ENCODE measurements at regions not wholly inside any gene's neighbourhood (a gene's known extent, or its start where the extent isn't known, plus 50 kb on each side); places are given as distances from the start of the nearest gene placed in this dataset.

- DNase-seq (ENCODE audit: low spot score), result no peak
- Histone ChIP-seq H3K9me3 (ENCODE audit: low read length) (no peaks in the 10 kb centered on the region), H2AFZ (ENCODE audit: low read length) (no peak overlapping the region), H3K9ac (ENCODE audit: insufficient read depth, low read depth, low read length) (no peak overlapping the region), H3K27ac (ENCODE audit: extremely low read length, insufficient read depth, low read length) (no peak overlapping the region), H3K36me3 (replicated peaks in 1 of 2; ENCODE audit: control insufficient read depth in 1 of 2, insufficient read depth in 2 of 2, low read length in 2 of 2) (no peaks in the 10 kb centered on the region), H3K79me2 (ENCODE audit: insufficient read depth, low read length) (no peaks in the 10 kb centered on the region), H3K4me2 (ENCODE audit: low read depth, low read length) (no peak overlapping the region), H3K27me3 (ENCODE audit: control insufficient read depth in 1 of 2, insufficient read depth in 2 of 2, low read length in 2 of 2) (no peaks in the 10 kb centered on the region), H4K20me1 (ENCODE audit: insufficient read depth, low read length) (no peaks in the 10 kb centered on the region), H3K4me1 (ENCODE audit: insufficient read depth, low read length) (0 out of 2 replicates have a peak, but pooled peaks cover 6% of the 10 kb centered on the region), H3K4me3 (replicated peaks in 1 of 3; ENCODE audit: insufficient read depth in 1 of 3, low read depth in 2 of 3, low read length in 3 of 3) (no peak overlapping the region)
- intact Hi-C loops (cut with micrococcal nuclease; ENCODE audit: unreplicated experiment) (no loop called here), in situ Hi-C loops (cut with HindIII; ENCODE audit: extremely low pct_ligation_motif_present, low pct_unique_long_range_greater_than_20kb) (no loop called here)
- WGBS (ENCODE audit: low lambda C conversion rate), result 15% methylated on average over 2 of the region's 2 CpGs
- BruUV-seq (replicated peaks), result no TSS peak
- no peak for ATAC-seq
- ChIA-PET POLR2A (no interaction called here), CTCF (ENCODE audit: low intra/inter-chr PET ratio, low total read pairs) (no interaction called here)
- no peak for FAIRE-seq
- TF ChIP-seq JARID2 (CRISPR knock-in tag; IDR thresholded peaks at IDR 0.05; ENCODE audit: insufficient replicate concordance), result no peak
- TF ChIP-seq, protein P1, sequence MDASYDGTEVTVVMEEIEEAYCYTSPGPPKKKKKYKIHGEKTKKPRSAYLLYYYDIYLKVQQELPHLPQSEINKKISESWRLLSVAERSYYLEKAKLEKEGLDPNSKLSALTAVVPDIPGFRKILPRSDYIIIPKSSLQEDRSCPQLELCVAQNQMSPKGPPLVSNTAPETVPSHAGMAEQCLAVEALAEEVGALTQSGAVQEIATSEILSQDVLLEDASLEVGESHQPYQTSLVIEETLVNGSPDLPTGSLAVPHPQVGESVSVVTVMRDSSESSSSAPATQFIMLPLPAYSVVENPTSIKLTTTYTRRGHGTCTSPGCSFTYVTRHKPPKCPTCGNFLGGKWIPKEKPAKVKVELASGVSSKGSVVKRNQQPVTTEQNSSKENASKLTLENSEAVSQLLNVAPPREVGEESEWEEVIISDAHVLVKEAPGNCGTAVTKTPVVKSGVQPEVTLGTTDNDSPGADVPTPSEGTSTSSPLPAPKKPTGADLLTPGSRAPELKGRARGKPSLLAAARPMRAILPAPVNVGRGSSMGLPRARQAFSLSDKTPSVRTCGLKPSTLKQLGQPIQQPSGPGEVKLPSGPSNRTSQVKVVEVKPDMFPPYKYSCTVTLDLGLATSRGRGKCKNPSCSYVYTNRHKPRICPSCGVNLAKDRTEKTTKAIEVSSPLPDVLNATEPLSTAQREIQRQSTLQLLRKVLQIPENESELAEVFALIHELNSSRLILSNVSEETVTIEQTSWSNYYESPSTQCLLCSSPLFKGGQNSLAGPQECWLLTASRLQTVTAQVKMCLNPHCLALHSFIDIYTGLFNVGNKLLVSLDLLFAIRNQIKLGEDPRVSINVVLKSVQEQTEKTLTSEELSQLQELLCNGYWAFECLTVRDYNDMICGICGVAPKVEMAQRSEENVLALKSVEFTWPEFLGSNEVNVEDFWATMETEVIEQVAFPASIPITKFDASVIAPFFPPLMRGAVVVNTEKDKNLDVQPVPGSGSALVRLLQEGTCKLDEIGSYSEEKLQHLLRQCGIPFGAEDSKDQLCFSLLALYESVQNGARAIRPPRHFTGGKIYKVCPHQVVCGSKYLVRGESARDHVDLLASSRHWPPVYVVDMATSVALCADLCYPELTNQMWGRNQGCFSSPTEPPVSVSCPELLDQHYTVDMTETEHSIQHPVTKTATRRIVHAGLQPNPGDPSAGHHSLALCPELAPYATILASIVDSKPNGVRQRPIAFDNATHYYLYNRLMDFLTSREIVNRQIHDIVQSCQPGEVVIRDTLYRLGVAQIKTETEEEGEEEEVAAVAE (CRISPR knock-in tag; IDR thresholded peaks at IDR 0.05; ENCODE audit: borderline replicate concordance), result no peak
- TF ChIP-seq NR3C1 (CRISPR knock-in tag; IDR thresholded peaks at IDR 0.05), result no peak
- no peak for TF ChIP-seq POGZ (CRISPR knock-in tag; IDR thresholded peaks at IDR 0.05)
- TF ChIP-seq, protein P2, sequence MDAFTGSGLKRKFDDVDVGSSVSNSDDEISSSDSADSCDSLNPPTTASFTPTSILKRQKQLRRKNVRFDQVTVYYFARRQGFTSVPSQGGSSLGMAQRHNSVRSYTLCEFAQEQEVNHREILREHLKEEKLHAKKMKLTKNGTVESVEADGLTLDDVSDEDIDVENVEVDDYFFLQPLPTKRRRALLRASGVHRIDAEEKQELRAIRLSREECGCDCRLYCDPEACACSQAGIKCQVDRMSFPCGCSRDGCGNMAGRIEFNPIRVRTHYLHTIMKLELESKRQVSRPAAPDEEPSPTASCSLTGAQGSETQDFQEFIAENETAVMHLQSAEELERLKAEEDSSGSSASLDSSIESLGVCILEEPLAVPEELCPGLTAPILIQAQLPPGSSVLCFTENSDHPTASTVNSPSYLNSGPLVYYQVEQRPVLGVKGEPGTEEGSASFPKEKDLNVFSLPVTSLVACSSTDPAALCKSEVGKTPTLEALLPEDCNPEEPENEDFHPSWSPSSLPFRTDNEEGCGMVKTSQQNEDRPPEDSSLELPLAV (CRISPR knock-in tag; conservative IDR thresholded peaks at IDR 0.05; ENCODE audit: low read depth), result no peak
- no peak for TF ChIP-seq NAIF1 (CRISPR knock-in tag; IDR thresholded peaks at IDR 0.05; ENCODE audit: borderline replicate concordance)
- no peak for TF ChIP-seq FOXO1 (CRISPR knock-in tag; IDR thresholded peaks at IDR 0.05)
- TF ChIP-seq ZNF562 (CRISPR knock-in tag; IDR thresholded peaks at IDR 0.05; ENCODE audit: borderline replicate concordance), result no peak
- TF ChIP-seq MIXL1 (CRISPR knock-in tag; IDR thresholded peaks at IDR 0.05), result no peak
- TF ChIP-seq, protein P3, sequence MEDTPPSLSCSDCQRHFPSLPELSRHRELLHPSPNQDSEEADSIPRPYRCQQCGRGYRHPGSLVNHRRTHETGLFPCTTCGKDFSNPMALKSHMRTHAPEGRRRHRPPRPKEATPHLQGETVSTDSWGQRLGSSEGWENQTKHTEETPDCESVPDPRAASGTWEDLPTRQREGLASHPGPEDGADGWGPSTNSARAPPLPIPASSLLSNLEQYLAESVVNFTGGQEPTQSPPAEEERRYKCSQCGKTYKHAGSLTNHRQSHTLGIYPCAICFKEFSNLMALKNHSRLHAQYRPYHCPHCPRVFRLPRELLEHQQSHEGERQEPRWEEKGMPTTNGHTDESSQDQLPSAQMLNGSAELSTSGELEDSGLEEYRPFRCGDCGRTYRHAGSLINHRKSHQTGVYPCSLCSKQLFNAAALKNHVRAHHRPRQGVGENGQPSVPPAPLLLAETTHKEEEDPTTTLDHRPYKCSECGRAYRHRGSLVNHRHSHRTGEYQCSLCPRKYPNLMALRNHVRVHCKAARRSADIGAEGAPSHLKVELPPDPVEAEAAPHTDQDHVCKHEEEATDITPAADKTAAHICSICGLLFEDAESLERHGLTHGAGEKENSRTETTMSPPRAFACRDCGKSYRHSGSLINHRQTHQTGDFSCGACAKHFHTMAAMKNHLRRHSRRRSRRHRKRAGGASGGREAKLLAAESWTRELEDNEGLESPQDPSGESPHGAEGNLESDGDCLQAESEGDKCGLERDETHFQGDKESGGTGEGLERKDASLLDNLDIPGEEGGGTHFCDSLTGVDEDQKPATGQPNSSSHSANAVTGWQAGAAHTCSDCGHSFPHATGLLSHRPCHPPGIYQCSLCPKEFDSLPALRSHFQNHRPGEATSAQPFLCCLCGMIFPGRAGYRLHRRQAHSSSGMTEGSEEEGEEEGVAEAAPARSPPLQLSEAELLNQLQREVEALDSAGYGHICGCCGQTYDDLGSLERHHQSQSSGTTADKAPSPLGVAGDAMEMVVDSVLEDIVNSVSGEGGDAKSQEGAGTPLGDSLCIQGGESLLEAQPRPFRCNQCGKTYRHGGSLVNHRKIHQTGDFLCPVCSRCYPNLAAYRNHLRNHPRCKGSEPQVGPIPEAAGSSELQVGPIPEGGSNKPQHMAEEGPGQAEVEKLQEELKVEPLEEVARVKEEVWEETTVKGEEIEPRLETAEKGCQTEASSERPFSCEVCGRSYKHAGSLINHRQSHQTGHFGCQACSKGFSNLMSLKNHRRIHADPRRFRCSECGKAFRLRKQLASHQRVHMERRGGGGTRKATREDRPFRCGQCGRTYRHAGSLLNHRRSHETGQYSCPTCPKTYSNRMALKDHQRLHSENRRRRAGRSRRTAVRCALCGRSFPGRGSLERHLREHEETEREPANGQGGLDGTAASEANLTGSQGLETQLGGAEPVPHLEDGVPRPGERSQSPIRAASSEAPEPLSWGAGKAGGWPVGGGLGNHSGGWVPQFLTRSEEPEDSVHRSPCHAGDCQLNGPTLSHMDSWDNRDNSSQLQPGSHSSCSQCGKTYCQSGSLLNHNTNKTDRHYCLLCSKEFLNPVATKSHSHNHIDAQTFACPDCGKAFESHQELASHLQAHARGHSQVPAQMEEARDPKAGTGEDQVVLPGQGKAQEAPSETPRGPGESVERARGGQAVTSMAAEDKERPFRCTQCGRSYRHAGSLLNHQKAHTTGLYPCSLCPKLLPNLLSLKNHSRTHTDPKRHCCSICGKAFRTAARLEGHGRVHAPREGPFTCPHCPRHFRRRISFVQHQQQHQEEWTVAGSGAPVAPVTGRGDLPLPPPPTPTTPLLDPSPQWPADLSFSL (CRISPR knock-in tag; IDR thresholded peaks at IDR 0.05), result no peak
- TF ChIP-seq, protein P4, sequence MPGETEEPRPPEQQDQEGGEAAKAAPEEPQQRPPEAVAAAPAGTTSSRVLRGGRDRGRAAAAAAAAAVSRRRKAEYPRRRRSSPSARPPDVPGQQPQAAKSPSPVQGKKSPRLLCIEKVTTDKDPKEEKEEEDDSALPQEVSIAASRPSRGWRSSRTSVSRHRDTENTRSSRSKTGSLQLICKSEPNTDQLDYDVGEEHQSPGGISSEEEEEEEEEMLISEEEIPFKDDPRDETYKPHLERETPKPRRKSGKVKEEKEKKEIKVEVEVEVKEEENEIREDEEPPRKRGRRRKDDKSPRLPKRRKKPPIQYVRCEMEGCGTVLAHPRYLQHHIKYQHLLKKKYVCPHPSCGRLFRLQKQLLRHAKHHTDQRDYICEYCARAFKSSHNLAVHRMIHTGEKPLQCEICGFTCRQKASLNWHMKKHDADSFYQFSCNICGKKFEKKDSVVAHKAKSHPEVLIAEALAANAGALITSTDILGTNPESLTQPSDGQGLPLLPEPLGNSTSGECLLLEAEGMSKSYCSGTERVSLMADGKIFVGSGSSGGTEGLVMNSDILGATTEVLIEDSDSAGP (CRISPR knock-in tag; IDR thresholded peaks at IDR 0.05; ENCODE audit: borderline replicate concordance), result no peak
Observed at GRCh38 chr6:25142506-25142905, 136.7 kb upstream of the CARMIL1 start.
